GM12873 (cell line): ENCODE measurements at regions not wholly inside any gene's neighbourhood (a gene's known extent, or its start where the extent isn't known, plus 50 kb on each side); places are given as distances from the start of the nearest gene placed in this dataset.

Experiments
- TF ChIP-seq, protein P1 (sequence below): IDR thresholded peaks from 2 replicates; pipeline ENCODE4 v1.5.1; 2012; ENCODE audit warnings: low read depth, mild to moderate bottlenecking, moderate library complexity, low read length, control low read depth; ENCODE audit not compliant: insufficient read depth; ENCODE audit errors: missing control alignments

DNA sequence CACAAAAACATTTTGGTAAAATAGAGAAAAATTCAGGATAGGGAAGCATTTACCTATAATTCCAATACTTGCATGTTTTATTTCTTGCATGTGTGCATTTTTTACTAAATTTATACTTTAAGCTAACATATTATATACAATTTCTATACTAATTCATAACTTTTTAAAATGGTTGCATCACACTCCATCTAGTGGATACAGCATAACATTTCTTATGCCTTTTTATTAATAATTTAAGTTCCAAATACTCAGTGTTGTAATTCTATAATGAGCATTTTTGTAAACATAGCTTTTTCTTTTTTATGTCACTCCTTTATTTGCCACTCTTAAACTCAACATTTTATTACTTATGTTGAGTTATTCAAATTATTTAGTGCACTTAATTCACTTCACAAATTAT, 477.7 kb downstream of the ZBBX start:
- TF ChIP-seq, protein P1, sequence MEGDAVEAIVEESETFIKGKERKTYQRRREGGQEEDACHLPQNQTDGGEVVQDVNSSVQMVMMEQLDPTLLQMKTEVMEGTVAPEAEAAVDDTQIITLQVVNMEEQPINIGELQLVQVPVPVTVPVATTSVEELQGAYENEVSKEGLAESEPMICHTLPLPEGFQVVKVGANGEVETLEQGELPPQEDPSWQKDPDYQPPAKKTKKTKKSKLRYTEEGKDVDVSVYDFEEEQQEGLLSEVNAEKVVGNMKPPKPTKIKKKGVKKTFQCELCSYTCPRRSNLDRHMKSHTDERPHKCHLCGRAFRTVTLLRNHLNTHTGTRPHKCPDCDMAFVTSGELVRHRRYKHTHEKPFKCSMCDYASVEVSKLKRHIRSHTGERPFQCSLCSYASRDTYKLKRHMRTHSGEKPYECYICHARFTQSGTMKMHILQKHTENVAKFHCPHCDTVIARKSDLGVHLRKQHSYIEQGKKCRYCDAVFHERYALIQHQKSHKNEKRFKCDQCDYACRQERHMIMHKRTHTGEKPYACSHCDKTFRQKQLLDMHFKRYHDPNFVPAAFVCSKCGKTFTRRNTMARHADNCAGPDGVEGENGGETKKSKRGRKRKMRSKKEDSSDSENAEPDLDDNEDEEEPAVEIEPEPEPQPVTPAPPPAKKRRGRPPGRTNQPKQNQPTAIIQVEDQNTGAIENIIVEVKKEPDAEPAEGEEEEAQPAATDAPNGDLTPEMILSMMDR, result no peak

DNA sequence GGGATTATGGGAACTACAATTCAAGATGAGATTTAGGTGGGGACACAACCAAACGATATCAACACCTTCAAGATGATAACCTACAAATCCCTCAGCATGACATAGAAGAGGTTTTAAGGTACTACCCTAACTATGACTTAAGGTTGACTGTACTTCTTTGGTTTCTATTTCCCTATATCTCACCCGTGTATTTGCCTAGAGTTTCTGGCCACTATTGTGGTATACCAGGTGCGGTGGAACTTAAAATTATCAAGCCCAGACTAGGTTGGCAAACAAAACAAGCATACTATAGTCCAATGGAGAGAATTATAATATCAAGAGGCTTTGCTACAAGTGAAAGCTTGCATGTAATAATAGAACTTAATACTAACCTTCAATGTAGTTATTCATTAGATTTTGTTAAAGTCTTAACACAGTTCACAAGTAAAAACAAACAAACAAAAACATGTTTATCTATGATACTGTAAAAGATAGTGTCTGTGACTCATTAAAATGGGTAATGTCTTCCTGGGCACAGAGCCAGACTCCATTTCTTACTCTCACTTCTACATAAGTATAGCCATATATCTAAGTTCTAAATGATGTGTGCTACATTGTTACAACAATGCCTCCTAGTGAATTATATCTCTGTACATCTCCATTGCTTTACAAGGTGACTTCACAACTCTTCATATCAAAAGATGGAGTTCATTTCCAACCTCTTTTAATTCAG, 479.1 kb downstream of the ZBBX start:
- TF ChIP-seq, protein P1, result no peak

GRCh38 chr3:166897811-166898210, 482.3 kb downstream of the ZBBX start:
- TF ChIP-seq, protein P1, result no peak

GRCh38 chr3:166889241-166889640, 490.9 kb downstream of the ZBBX start:
- TF ChIP-seq, protein P1, result no peak

- TF ChIP-seq, protein P1, result no peak
Measured at GRCh38 chr3:166879661-166880060, 500.4 kb downstream of the ZBBX start.

GRCh38 chr3:166877971-166878370, 502.1 kb downstream of the ZBBX start:
- TF ChIP-seq, protein P1, result no peak

GRCh38 chr3:166864473-166865467, 515.3 kb downstream of the ZBBX start:
- TF ChIP-seq, protein P1, result no peak
